Stimulated activated naive B cell treated with anti-CD40 and anti-IgM and Interleukin-4, amounts not matched to agents 10 μg/mL and 1 μg/mL and 100 μg/mL, for 72 hours (primary cell): ENCODE measurements at regions not wholly inside any gene's neighbourhood (a gene's known extent, or its start where the extent isn't known, plus 50 kb on each side); places are given as distances from the start of the nearest gene placed in this dataset.

Source experiments
- ATAC-seq, 2 donors: fragments of 150-1000 bp; cut with Tn5 transposase; replicated peaks; 2 replicates each; pipeline ENCODE4 v1.10.0; 2021; ENCODE audit warnings: moderate library complexity in 1 of 2
- DNase-seq: peaks from one replicate; pipeline ENCODE4 v3.0.0; 2021
- H3K27ac Mint-ChIP-seq: one replicate; pipeline ENCODE4 v1.8.0; 2022; ENCODE audit warnings: mild to moderate bottlenecking, mixed read lengths
- H3K27me3 Mint-ChIP-seq, 2 donors: one replicate each; pipeline ENCODE4 v1.8.0; 2022; ENCODE audit warnings: mixed read lengths in 2 of 2
- H3K36me3 Mint-ChIP-seq, 2 donors: one replicate each; pipeline ENCODE4 v1.8.0; 2022; ENCODE audit warnings: mixed read lengths in 2 of 2, mild to moderate bottlenecking in 1 of 2
- H3K4me1 Mint-ChIP-seq, 2 donors: one replicate each; pipeline ENCODE4 v1.8.0; 2022; ENCODE audit warnings: mixed read lengths in 2 of 2, mild to moderate bottlenecking in 1 of 2
- H3K4me3 Mint-ChIP-seq, 2 donors: one replicate each; pipeline ENCODE4 v1.8.0; 2022; ENCODE audit warnings: mild to moderate bottlenecking in 2 of 2, mixed read lengths in 2 of 2, moderate library complexity in 1 of 2
- H3K9me3 Mint-ChIP-seq, 2 donors: one replicate each; pipeline ENCODE4 v1.8.0; 2022; ENCODE audit warnings: mixed read lengths in 2 of 2, mild to moderate bottlenecking in 1 of 2

DNA sequence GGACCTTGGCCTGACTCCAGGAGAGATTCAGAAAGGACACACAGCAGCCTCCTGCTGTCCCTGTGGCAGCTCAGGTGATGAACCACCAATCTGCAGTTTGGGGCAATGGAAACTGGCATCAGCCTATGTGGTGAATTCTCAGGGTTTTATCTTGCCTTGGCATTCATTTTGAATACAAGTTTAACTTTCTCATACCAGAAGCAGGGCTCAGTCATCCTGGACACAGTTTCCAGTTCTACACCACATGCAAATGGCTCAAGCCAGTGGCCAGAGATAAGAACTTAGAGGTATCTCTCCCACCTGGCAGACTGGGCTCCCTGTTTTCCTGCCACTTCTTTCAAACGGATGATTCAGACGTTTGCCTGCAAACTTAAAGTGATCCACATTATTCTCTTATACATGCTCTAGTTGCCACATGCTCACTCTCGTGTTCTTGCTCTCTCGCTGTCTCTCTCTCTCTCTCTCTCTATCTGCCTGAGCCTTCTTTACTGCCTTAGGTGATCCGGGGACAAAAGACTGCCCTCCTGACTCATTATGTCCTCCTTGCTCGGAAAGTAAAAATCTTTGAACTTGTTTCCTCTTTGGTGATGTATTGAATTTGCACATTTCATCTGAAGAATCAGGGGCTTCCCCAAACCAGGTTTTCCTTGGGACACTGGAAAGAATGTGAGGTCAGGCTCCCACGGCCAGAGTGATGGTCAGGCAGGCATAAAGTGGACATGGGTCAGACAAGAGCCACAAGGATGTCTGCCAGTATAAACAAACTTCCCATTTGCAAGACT, 99.6 kb upstream of the STT3B start:
- Mint-ChIP-seq H3K27me3 (peaks cover 1 to 7% of the 10 kb centered on the region in 2 donors), H3K36me3 (peaks cover 9 to 14% of the 10 kb centered on the region in 2 donors), H3K4me3 (no peak overlapping the region), H3K27ac (no peak overlapping the region), H3K4me1 (no peaks in the 10 kb centered on the region), H3K9me3 (peaks cover 15 to 24% of the 10 kb centered on the region in 2 donors)
- ATAC-seq, result no peak
- no peak for DNase-seq

- Mint-ChIP-seq H3K9me3 (peaks cover 15 to 23% of the 10 kb centered on the region in 2 donors), H3K27me3 (peaks cover 0 to 7% of the 10 kb centered on the region in 2 donors), H3K36me3 (peaks cover 9 to 14% of the 10 kb centered on the region in 2 donors), H3K4me1 (no peaks in the 10 kb centered on the region), H3K27ac (no peak overlapping the region), H3K4me3 (no peak overlapping the region)
- DNase-seq, result no peak
- peak in 1 of 2 donors; percentile 16 for ATAC-seq
These were observed 99.1 kb upstream of the STT3B start for GRCh38 chr3:31433679-31433992.

DNA sequence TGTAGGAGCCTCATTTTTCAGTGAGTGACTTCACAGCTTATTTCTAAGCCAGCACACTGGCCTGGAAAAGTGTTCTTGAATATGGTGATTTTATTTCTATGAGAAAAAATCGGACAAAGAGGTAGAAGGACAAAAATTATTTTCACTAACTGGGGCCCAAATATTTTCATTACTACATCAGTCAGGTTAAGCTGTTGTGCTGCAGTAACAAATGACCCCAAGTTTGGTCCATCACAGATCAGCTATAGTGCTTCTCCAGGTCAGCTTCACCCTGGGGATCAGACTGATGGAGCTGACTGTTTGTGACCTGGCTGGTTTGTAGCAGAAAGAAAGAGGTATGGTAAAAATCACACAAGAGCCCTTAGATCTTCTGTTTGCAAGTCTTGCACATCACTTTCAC, 97.9 kb upstream of the STT3B start:
- H3K4me3 Mint-ChIP-seq, result no peak overlapping the region
- H3K4me1 Mint-ChIP-seq, result no peaks in the 10 kb centered on the region
- no peak overlapping the region for H3K27ac Mint-ChIP-seq
- peaks cover 0 to 3% of the 10 kb centered on the region in 2 donors for H3K27me3 Mint-ChIP-seq
- ATAC-seq (no peak), DNase-seq (no peak)
- peaks cover 9% of the 10 kb centered on the region in 2 donors for H3K36me3 Mint-ChIP-seq
- peaks cover 15% of the 10 kb centered on the region in 2 donors for H3K9me3 Mint-ChIP-seq

DNA sequence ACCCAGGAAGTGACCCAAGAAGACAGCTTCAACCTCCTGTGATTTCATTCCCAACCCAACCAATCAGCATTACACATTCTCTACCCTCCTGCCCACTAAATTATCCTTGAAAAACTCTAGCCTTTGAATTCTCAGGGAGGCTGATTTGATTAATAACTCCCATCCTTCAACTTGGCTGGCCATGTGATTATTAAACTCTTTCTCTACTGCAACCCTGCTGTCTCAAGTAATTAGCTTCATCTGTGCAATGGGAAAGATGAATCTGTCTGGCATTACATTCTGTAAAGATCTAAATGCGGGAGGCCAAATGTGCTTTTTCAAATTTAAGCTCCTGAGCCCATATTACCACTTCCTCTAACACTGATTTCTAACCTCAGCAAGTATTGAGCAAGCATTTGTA, 95.9 kb upstream of the STT3B start:
- peaks cover 15% of the 10 kb centered on the region in 2 donors for H3K9me3 Mint-ChIP-seq
- no peak overlapping the region for H3K4me3 Mint-ChIP-seq
- peaks cover 3 to 8% of the 10 kb centered on the region in 2 donors for H3K4me1 Mint-ChIP-seq
- H3K27ac Mint-ChIP-seq, result no peak overlapping the region
- H3K27me3 Mint-ChIP-seq, result peaks cover 0 to 3% of the 10 kb centered on the region in 2 donors
- DNase-seq (no peak), ATAC-seq (no peak)
- peaks cover 9% of the 10 kb centered on the region in 2 donors for H3K36me3 Mint-ChIP-seq

DNA sequence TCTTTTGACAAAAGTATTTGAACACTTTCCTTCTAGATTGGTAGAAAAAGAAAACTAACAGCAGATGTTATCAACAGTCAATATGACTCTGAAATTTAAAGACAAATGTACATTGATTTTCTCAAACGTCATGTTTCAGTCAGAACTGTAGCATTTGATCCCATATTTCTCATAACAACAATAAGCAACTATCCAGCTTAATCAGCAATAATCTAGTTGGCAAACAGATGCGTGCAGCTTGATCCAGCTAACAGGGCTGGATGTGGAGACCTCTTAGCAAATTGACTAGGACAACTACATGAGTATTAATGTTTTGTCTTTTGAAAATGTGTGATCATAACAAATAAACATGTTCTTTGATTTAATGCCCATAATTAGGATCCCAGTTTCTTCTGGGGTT, 94.0 kb upstream of the STT3B start:
- Mint-ChIP-seq H3K4me1 (peaks cover 5 to 14% of the 10 kb centered on the region in 2 donors), H3K27ac (no peak overlapping the region), H3K4me3 (no peak overlapping the region), H3K9me3 (peaks cover 14 to 15% of the 10 kb centered on the region in 2 donors), H3K27me3 (peaks cover 0 to 3% of the 10 kb centered on the region in 2 donors), H3K36me3 (peaks cover 9% of the 10 kb centered on the region in 2 donors)
- ATAC-seq, result no peak
- DNase-seq, result no peak

- no peak for ATAC-seq
- Mint-ChIP-seq H3K36me3 (peaks cover 9% of the 10 kb centered on the region in 2 donors), H3K9me3 (peaks cover 14 to 15% of the 10 kb centered on the region in 2 donors), H3K4me3 (no peak overlapping the region), H3K27me3 (peaks cover 0 to 3% of the 10 kb centered on the region in 2 donors), H3K4me1 (peaks cover 5 to 14% of the 10 kb centered on the region in 2 donors), H3K27ac (no peak overlapping the region)
- DNase-seq, result no peak
These were observed 92.6 kb upstream of the STT3B start for GRCh38 chr3:31439890-31440750.

- Mint-ChIP-seq H3K4me3 (no peak overlapping the region), H3K27ac (no peak overlapping the region), H3K36me3 (peaks cover 9% of the 10 kb centered on the region in 2 donors), H3K27me3 (peaks cover 0 to 3% of the 10 kb centered on the region in 2 donors), H3K4me1 (peaks cover 5 to 14% of the 10 kb centered on the region in 2 donors), H3K9me3 (peaks cover 14 to 15% of the 10 kb centered on the region in 2 donors)
- no peak for ATAC-seq
- DNase-seq, result no peak
These were observed 91.8 kb upstream of the STT3B start for GRCh38 chr3:31440878-31441277.

GRCh38 chr3:31442755-31443154, 90.0 kb upstream of the STT3B start:
- ATAC-seq (peak in 1 of 2 donors; percentile 39), DNase-seq (no peak)
- no peak overlapping the region for H3K27ac Mint-ChIP-seq
- peaks cover 5 to 14% of the 10 kb centered on the region in 2 donors for H3K4me1 Mint-ChIP-seq
- peaks cover 2% of the 10 kb centered on the region in 2 donors for H3K9me3 Mint-ChIP-seq
- peaks cover 0 to 2% of the 10 kb centered on the region in 2 donors for H3K27me3 Mint-ChIP-seq
- peaks cover 0 to under 1% of the 10 kb centered on the region in 2 donors for H3K36me3 Mint-ChIP-seq
- no peak overlapping the region for H3K4me3 Mint-ChIP-seq

- Mint-ChIP-seq H3K27ac (no peak overlapping the region), H3K4me1 (peaks cover 11 to 25% of the 10 kb centered on the region in 2 donors), H3K36me3 (peaks cover 0 to 7% of the 10 kb centered on the region in 2 donors), H3K27me3 (peaks cover 0 to 7% of the 10 kb centered on the region in 2 donors), H3K9me3 (peaks cover 6 to 7% of the 10 kb centered on the region in 2 donors), H3K4me3 (no peak overlapping the region)
- DNase-seq (no peak), ATAC-seq (no peak)
These were observed 88.2 kb upstream of the STT3B start for GRCh38 chr3:31444220-31445142.

GRCh38 chr3:31445701-31446100, 87.0 kb upstream of the STT3B start:
- peaks cover 7 to 9% of the 10 kb centered on the region in 2 donors for H3K9me3 Mint-ChIP-seq
- ATAC-seq, result no peak
- no peak overlapping the region for H3K4me3 Mint-ChIP-seq
- no peak overlapping the region for H3K27ac Mint-ChIP-seq
- peaks cover 9 to 18% of the 10 kb centered on the region in 2 donors for H3K4me1 Mint-ChIP-seq
- peaks cover 0 to 7% of the 10 kb centered on the region in 2 donors for H3K27me3 Mint-ChIP-seq
- peaks cover 0 to 7% of the 10 kb centered on the region in 2 donors for H3K36me3 Mint-ChIP-seq
- DNase-seq, result no peak

- Mint-ChIP-seq H3K4me1 (peaks cover 7 to 11% of the 10 kb centered on the region in 2 donors), H3K9me3 (peaks cover 7 to 9% of the 10 kb centered on the region in 2 donors), H3K4me3 (no peak overlapping the region), H3K27ac (no peak overlapping the region), H3K36me3 (peaks cover 0 to 7% of the 10 kb centered on the region in 2 donors), H3K27me3 (peaks cover 0 to 7% of the 10 kb centered on the region in 2 donors)
- DNase-seq (no peak), ATAC-seq (peak; percentile 57 to 63)
These were observed 84.5 kb upstream of the STT3B start for GRCh38 chr3:31448035-31448881.

DNA sequence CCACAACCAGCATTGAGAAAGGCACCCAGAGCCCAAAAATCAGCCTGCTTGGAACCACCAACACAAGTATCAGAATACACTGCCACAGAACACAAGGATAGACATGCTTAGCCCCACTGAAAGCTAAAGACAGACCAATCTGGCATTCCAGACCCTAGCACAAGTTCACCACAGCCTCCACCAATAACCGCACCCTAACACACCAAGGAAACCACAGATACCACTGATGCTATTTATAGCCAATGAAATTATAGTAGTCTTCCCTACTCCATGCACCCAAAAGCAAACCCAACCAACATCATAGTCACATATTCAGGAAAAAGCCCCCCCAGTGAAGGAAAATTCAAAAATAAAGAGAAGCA, 83.9 kb upstream of the STT3B start:
- Mint-ChIP-seq H3K27ac (no peak overlapping the region), H3K4me1 (peaks cover 7 to 11% of the 10 kb centered on the region in 2 donors), H3K9me3 (peaks cover 7 to 9% of the 10 kb centered on the region in 2 donors), H3K27me3 (peaks cover 0 to 7% of the 10 kb centered on the region in 2 donors), H3K4me3 (no peak overlapping the region), H3K36me3 (peaks cover 0 to 7% of the 10 kb centered on the region in 2 donors)
- ATAC-seq (no peak), DNase-seq (no peak)

DNA sequence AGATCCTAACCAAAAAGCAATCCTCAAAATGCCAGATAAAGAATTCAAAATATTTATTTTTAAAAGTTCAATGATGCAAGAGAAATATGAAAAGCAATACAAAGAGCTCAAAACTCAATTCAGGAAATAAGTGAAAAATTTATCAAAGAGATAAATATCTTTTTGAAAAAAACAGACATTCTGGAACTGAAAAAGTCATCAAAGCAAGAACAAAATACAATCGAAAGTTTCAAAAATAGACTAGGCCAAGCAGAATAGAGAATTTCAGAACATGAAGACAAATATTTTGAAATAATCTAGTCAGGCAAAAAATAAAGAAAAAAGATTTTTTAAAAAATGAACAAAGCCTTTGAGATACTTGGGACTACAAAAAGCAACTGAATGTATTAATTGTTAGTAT, 83.4 kb upstream of the STT3B start:
- ATAC-seq (no peak), DNase-seq (no peak)
- peaks cover 7 to 9% of the 10 kb centered on the region in 2 donors for H3K9me3 Mint-ChIP-seq
- peaks cover 7 to 11% of the 10 kb centered on the region in 2 donors for H3K4me1 Mint-ChIP-seq
- no peak overlapping the region for H3K4me3 Mint-ChIP-seq
- peaks cover 0 to 7% of the 10 kb centered on the region in 2 donors for H3K27me3 Mint-ChIP-seq
- no peak overlapping the region for H3K27ac Mint-ChIP-seq
- H3K36me3 Mint-ChIP-seq, result peaks cover 0 to 7% of the 10 kb centered on the region in 2 donors
